OCI-LY7 (cell line): ENCODE measurements at regions not wholly inside any gene's neighbourhood (a gene's known extent, or its start where the extent isn't known, plus 50 kb on each side); places are given as distances from the start of the nearest gene placed in this dataset.
"Not testable (repeated sequence)": the region's sequence is repeated elsewhere in the genome, so short reads cannot be mapped to it uniquely, and the experiment has no call there.

Source experiments
- CTCF ChIP-seq: fragments of 200-600 bp; sonication (generic); conservative IDR thresholded peaks from 2 replicates; pipeline ENCODE4 v1.5.1; 2014; ENCODE audit warnings: mild to moderate bottlenecking, antibody characterized with exemption, low read length, moderate library complexity, mixed read lengths
- EZH2phosphoT487 ChIP-seq: fragments of 200-600 bp; sonication (generic); IDR thresholded peaks from 2 replicates; pipeline ENCODE4 v1.6.1; 2018; ENCODE audit warnings: low read depth, borderline replicate concordance, mild to moderate bottlenecking, mixed run types, antibody characterized with exemption, low read length, moderate library complexity, mixed read lengths

GRCh38 chr4:155064934-155065333 lies 143.5 kb upstream of the NPY2R start:
- not testable (repeated sequence) for TF ChIP-seq CTCF, EZH2phosphoT487
